ENCODE measurements at regions not wholly inside any gene's neighbourhood (a gene's known extent, or its start where the extent isn't known, plus 50 kb on each side); places are given as distances from the start of the nearest gene placed in this dataset.

- no peak for TF ChIP-seq POLR2A (IDR thresholded peaks at IDR 0.05)
- TF ChIP-seq CTCF (IDR thresholded peaks at IDR 0.05): no peak
- no peak for TF ChIP-seq POLR2AphosphoS5 (IDR thresholded peaks at IDR 0.05)
- H3K27ac ChIP-seq: no peak overlapping the region
These were observed 56.3 kb upstream of the SYT6 start for GRCh38 chr1:114209971-114210370.

GRCh38 chr1:114208714-114209113, 55.0 kb upstream of the SYT6 start:
- H3K27ac ChIP-seq: no peak overlapping the region
- intact Hi-C loops (cut with DNase I; ENCODE audit: low total_unique reads): no loop called here
- H3K27me3 ChIP-seq: no peaks in the 10 kb centered on the region
- no peak overlapping the region for H3K4me3 ChIP-seq
- no peak for DNase-seq (ENCODE audit: low spot score in 2 of 2)
- no peak for TF ChIP-seq POLR2AphosphoS5 (IDR thresholded peaks at IDR 0.05)
- TF ChIP-seq POLR2A (IDR thresholded peaks at IDR 0.05): no peak
- no peak for TF ChIP-seq CTCF (IDR thresholded peaks at IDR 0.05)
- no peaks in the 10 kb centered on the region for H3K36me3 ChIP-seq
- no peaks in the 10 kb centered on the region for H3K9me3 ChIP-seq
- no peaks in the 10 kb centered on the region for H3K4me1 ChIP-seq

More at GRCh38 chr1:114209971-114210370, 56.3 kb upstream of the SYT6 start:
- no peaks in the 10 kb centered on the region for H3K4me1 ChIP-seq
- H3K4me3 ChIP-seq: no peak overlapping the region
- no peak for DNase-seq (ENCODE audit: low spot score in 2 of 2)
- intact Hi-C loops (cut with DNase I; ENCODE audit: low total_unique reads): no loop called here
- no peaks in the 10 kb centered on the region for H3K27me3 ChIP-seq
- H3K36me3 ChIP-seq: no peaks in the 10 kb centered on the region
- H3K9me3 ChIP-seq: no peaks in the 10 kb centered on the region

GRCh38 chr1:114208106-114208505, 54.4 kb upstream of the SYT6 start:
- H3K27ac ChIP-seq: no peak overlapping the region
- no peak for DNase-seq (ENCODE audit: low spot score in 2 of 2)
- H3K4me3 ChIP-seq: no peak overlapping the region
- TF ChIP-seq POLR2AphosphoS5 (IDR thresholded peaks at IDR 0.05): no peak
- no peak for TF ChIP-seq CTCF (IDR thresholded peaks at IDR 0.05)
- TF ChIP-seq POLR2A (IDR thresholded peaks at IDR 0.05): no peak
- H3K27me3 ChIP-seq: no peaks in the 10 kb centered on the region
- H3K36me3 ChIP-seq: no peaks in the 10 kb centered on the region
- intact Hi-C loops (cut with DNase I; ENCODE audit: low total_unique reads): no loop called here
- no peaks in the 10 kb centered on the region for H3K4me1 ChIP-seq
- no peaks in the 10 kb centered on the region for H3K9me3 ChIP-seq

GRCh38 chr1:114207635-114208034, 54.0 kb upstream of the SYT6 start:
- Histone ChIP-seq H3K4me3 (no peak overlapping the region), H3K27ac (no peak overlapping the region), H3K36me3 (no peaks in the 10 kb centered on the region), H3K9me3 (no peaks in the 10 kb centered on the region), H3K4me1 (no peaks in the 10 kb centered on the region), H3K27me3 (no peaks in the 10 kb centered on the region)
- TF ChIP-seq POLR2A (IDR thresholded peaks at IDR 0.05) (no peak), CTCF (IDR thresholded peaks at IDR 0.05) (no peak), POLR2AphosphoS5 (IDR thresholded peaks at IDR 0.05) (no peak)
- intact Hi-C loops (cut with DNase I; ENCODE audit: low total_unique reads): no loop called here
- no peak for DNase-seq (ENCODE audit: low spot score in 2 of 2)

GRCh38 chr1:114206392-114206791, 52.7 kb upstream of the SYT6 start:
- no peak for TF ChIP-seq POLR2AphosphoS5 (IDR thresholded peaks at IDR 0.05)
- TF ChIP-seq CTCF (IDR thresholded peaks at IDR 0.05): no peak
- TF ChIP-seq POLR2A (IDR thresholded peaks at IDR 0.05): no peak
- Histone ChIP-seq H3K9me3 (no peaks in the 10 kb centered on the region), H3K4me1 (no peaks in the 10 kb centered on the region), H3K36me3 (no peaks in the 10 kb centered on the region), H3K4me3 (no peak overlapping the region), H3K27me3 (no peaks in the 10 kb centered on the region), H3K27ac (no peak overlapping the region)
- no peak for DNase-seq (ENCODE audit: low spot score in 2 of 2)
- intact Hi-C loops (cut with DNase I; ENCODE audit: low total_unique reads): no loop called here
